Thymus (tissue), 11 donors: ENCODE measurements at regions not wholly inside any gene's neighbourhood (a gene's known extent, or its start where the extent isn't known, plus 50 kb on each side); places are given as distances from the start of the nearest gene placed in this dataset.
"Not testable (repeated sequence)": the region's sequence is repeated elsewhere in the genome, so short reads cannot be mapped to it uniquely, and the experiment has no call there.

Experiments
- DNase-seq, 9 donors: peaks; one replicate each; pipeline ENCODE4 v3.0.0-alpha.2; 2013; ENCODE audit warnings: low spot score in 9 of 9, low read depth in 6 of 9, missing footprints in 1 of 9
- H3K27ac ChIP-seq, 2 donors: one replicate each; pipeline ENCODE4 v1.5.1; 2013; ENCODE audit warnings: control low read depth in 1 of 2, low read depth in 1 of 2, low read length in 1 of 2, mild to moderate bottlenecking in 1 of 2, moderate library complexity in 1 of 2
- H3K27me3 ChIP-seq, 2 donors: one replicate each; pipeline ENCODE4 v1.5.1; 2013; ENCODE audit warnings: low read length in 1 of 2; ENCODE audit not compliant: control insufficient read depth in 2 of 2, insufficient read depth in 1 of 2
- H3K36me3 ChIP-seq, 2 donors: one replicate each; pipeline ENCODE4 v1.5.1; 2013; ENCODE audit warnings: low read length in 1 of 2, mild to moderate bottlenecking in 1 of 2, moderate library complexity in 1 of 2; ENCODE audit not compliant: control insufficient read depth in 2 of 2, insufficient read depth in 2 of 2
- H3K4me1 ChIP-seq, 2 donors: one replicate each; pipeline ENCODE4 v1.5.1; 2013; ENCODE audit warnings: low read length in 2 of 2; ENCODE audit not compliant: control insufficient read depth in 2 of 2, insufficient read depth in 2 of 2
- H3K4me3 ChIP-seq, 2 donors: one replicate each; pipeline ENCODE4 v1.5.1; 2013; ENCODE audit warnings: low read length in 2 of 2, control low read depth in 1 of 2, mild to moderate bottlenecking in 1 of 2
- H3K9me3 ChIP-seq, 2 donors: one replicate each; pipeline ENCODE4 v1.5.1; 2013; ENCODE audit warnings: low read length in 1 of 2, mild to moderate bottlenecking in 1 of 2; ENCODE audit not compliant: control insufficient read depth in 2 of 2, insufficient read depth in 1 of 2
- WGBS: extraction: QIAGEN DNeasy Blood & Tissue Kit; methylation state at CpG from one replicate; pipeline ENCODE4 v1.1.7; 2013; 5-methylcytosine and 5-hydroxymethylcytosine counted together
- donor health status: healthy.

DNA sequence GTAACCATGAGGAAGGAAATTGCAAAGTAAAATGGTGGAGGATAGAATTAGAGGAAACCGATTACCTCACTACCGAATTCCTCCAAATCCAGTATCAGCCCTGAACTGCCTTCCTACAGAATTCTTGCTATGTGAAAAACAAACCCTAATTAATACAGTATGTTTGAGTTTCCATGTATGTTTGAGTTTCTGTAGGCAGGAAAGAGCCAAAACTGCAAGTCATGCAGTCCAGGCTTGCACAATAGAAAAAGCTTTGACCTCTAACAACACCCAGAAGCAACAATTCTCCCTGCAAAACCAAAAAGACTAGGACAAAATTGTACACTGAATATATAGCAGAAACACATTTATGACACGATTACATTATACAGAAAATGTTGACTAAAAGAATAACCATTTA is 614.8 kb downstream of the DIPK2A start:
- Histone ChIP-seq H3K27ac (no peak overlapping the region), H3K9me3 (no peaks in the 10 kb centered on the region), H3K36me3 (no peaks in the 10 kb centered on the region), H3K4me3 (no peak overlapping the region), H3K27me3 (no peaks in the 10 kb centered on the region), H3K4me1 (no peaks in the 10 kb centered on the region)
- DNase-seq, result no peak
- WGBS, result 90% methylated on average over 3 of the region's 3 CpGs

DNA sequence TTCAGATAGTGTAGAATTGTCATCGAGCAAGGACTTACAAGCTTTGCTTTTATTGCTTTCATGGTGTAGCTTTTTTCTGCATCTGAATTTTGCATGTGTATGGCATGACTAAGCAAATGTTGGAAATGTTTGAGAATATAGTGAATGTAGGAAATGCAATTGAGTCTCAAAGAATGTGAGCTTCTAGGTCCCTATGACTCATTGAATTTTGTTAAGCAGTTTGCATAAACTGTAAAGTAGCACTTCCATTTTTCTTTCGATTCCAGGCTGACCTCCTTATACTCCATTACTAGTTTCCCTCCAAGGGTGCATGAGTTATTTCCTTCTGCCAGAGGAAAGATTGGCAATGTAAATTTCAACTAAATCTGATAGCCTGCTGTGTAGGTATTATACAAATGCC is 619.2 kb downstream of the DIPK2A start:
- Histone ChIP-seq H3K9me3 (no peaks in the 10 kb centered on the region), H3K36me3 (no peaks in the 10 kb centered on the region), H3K27ac (no peak overlapping the region), H3K27me3 (no peaks in the 10 kb centered on the region), H3K4me3 (no peak overlapping the region), H3K4me1 (no peaks in the 10 kb centered on the region)
- 92% methylated on average over 2 of the region's 2 CpGs for WGBS
- no peak for DNase-seq

DNA sequence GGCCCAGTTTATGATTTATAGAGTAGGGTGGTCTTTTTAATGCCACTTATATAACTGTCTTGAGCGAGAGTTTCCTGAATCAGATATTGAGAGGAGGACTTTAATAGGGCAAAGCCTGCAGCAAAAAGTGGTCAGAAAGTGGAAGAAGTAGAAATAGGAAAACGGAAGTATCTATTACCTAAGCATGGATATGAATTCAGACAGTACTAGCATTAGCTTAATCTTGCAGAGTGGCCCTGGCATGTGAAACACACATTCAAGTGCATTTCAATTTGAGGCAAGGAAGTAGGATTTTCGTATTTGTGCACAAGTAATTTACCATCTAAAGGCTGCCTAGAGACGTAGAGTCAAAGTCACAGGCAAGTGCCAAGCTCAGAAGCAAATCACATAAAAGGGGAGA is 622.3 kb downstream of the DIPK2A start:
- no peak overlapping the region for H3K4me3 ChIP-seq
- no peaks in the 10 kb centered on the region for H3K36me3 ChIP-seq
- H3K4me1 ChIP-seq, result no peaks in the 10 kb centered on the region
- 83% methylated on average over 4 of the region's 4 CpGs for WGBS
- no peak overlapping the region for H3K27ac ChIP-seq
- DNase-seq, result no peak
- H3K27me3 ChIP-seq, result no peaks in the 10 kb centered on the region
- H3K9me3 ChIP-seq, result peaks cover 0 to 8% of the 10 kb centered on the region in 2 donors

DNA sequence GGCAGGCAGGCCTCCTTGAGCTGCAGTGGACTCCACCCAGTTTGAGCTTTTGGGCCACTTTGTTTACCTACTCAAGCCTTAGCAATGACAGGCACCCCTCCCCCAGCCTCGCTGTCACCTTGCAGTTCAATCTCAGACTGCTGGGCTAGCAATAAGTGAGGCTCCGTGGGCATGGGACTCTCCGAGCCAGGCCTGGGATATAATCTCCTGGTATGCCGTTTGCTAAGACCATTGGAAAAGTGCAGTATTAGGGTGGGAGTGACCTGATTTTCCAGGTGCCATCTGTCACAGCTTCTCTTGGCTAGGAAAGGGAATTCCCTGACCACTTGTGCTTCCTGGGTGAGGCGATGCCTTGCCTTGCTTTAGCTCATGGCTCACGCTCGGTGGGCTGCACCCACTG is 648.6 kb downstream of the DIPK2A start:
- not testable (repeated sequence) for H3K27me3 ChIP-seq, H3K36me3 ChIP-seq, H3K4me1 ChIP-seq, DNase-seq, H3K9me3 ChIP-seq, H3K27ac ChIP-seq, H3K4me3 ChIP-seq
- WGBS, result 97% methylated on average over 7 of the region's 7 CpGs

DNA sequence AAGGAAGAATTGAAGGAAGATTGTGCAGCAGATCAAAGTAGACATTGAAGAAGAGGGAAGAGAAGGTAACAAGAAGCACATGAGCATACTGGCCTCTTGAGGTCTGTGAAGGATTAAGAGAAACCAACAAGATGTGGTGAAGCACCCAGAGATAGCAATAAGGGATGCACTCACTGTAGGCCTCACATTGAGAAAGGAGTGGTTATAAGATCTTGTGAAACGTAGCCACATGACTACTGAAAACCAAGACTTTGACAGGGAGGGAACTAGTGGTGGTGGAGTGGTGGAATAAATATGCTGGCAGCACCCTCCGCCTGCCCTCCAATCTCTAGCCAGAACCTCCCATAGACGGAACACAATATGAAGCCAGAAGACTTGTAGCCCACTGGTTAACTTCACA is 651.2 kb downstream of the DIPK2A start:
- Histone ChIP-seq H3K4me3 (no peak overlapping the region), H3K27me3 (no peaks in the 10 kb centered on the region), H3K36me3 (no peaks in the 10 kb centered on the region), H3K4me1 (no peaks in the 10 kb centered on the region), H3K27ac (no peak overlapping the region), H3K9me3 (peaks cover 0 to 3% of the 10 kb centered on the region in 2 donors)
- WGBS, result 80% methylated on average over 3 of the region's 3 CpGs
- no peak for DNase-seq

DNA sequence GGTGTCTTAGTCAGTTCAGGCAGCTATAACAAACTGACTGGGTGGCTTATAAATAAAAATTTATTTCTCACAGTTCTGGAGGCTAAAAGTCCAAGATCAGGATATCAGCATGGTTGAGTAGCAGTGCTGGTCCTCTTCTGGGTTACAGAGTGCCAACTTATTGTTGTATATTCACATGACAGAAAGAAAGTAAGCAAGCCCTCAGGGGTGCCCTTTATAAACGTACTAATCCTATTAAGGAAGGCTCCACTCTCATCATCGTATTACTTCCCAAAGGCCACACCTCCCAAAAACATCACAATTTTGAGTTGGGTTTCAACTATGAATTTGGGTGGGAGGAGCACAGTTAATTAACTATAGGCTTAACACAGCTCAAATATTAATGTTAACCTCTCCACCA is 653.0 kb downstream of the DIPK2A start:
- Histone ChIP-seq H3K9me3 (peaks cover 0 to 3% of the 10 kb centered on the region in 2 donors), H3K4me3 (no peak overlapping the region), H3K27me3 (no peaks in the 10 kb centered on the region), H3K4me1 (no peaks in the 10 kb centered on the region), H3K27ac (no peak overlapping the region), H3K36me3 (no peaks in the 10 kb centered on the region)
- 94% methylated on average over 2 of the region's 2 CpGs for WGBS
- DNase-seq, result no peak

DNA sequence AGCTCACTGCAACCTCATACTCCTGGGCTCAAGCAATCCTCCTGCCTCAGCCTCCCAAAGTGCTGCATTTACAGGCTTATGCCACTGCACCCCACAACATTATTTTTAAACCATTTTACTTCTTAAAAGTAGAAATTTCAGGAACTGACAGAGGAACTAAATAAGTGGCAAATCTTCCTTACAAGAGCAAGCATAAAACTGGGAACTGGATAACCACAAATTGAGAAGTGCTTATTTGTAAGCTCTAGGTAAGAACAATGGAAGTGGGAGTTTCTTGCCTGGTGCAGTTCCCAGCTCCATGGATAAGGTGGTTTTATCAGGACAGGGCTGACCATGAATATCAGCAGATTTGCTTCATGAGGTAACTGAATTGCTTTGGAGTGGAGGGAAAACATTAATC is 655.2 kb downstream of the DIPK2A start:
- H3K4me3 ChIP-seq, result no peak overlapping the region
- peak in 1 of 9 donors; percentile 5 for DNase-seq
- H3K27me3 ChIP-seq, result no peaks in the 10 kb centered on the region
- H3K4me1 ChIP-seq, result no peaks in the 10 kb centered on the region
- H3K36me3 ChIP-seq, result no peaks in the 10 kb centered on the region
- H3K27ac ChIP-seq, result no peak overlapping the region
- no peaks in the 10 kb centered on the region for H3K9me3 ChIP-seq

DNA sequence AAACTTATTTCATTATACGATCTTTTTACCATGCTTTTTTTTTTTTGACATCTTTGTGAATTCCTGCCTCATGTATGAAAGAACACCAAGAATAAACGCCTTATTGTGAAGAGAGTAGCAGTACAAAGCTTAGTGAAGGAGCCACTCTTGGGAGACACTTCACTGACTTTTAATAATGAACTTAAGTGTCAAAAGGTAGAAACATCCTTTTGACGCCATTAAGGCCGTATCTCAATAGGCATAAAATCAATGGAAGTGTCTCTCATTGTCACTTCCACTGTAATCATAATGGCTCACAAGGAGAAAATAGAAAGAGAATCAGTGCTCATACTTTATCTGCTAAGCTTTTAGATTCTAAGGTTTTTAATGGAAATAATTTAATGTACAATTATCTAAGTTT is 657.8 kb downstream of the DIPK2A start:
- DNase-seq, result no peak
- WGBS, result 95% methylated on average over 4 of the region's 4 CpGs

DNA sequence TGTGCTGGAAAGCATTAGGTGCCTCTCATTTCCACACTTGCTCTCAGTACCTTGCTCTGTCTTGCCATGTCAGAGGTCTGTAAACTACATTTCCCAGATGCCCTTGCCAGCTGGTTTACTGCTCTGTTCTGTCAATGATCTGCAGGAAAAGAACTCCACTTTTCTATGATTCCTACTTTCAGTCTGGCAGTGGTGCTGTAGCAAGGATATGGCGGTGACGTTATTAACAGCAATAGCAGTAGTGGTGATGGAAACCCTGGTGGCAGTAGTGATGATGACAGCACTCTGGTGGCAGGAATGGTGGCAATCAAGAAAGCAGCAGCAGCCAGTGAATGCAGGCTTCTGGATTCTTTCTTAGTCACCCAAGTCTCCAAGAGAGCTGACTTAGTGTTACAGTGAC is 665.2 kb downstream of the DIPK2A start:
- no peak for DNase-seq

More for the DNA sequence above, 657.8 kb downstream of the DIPK2A start:
- H3K27ac ChIP-seq, result no peak overlapping the region
- no peaks in the 10 kb centered on the region for H3K4me1 ChIP-seq
- no peaks in the 10 kb centered on the region for H3K27me3 ChIP-seq
- no peak overlapping the region for H3K4me3 ChIP-seq
- H3K36me3 ChIP-seq, result no peaks in the 10 kb centered on the region
- no peaks in the 10 kb centered on the region for H3K9me3 ChIP-seq

DNA sequence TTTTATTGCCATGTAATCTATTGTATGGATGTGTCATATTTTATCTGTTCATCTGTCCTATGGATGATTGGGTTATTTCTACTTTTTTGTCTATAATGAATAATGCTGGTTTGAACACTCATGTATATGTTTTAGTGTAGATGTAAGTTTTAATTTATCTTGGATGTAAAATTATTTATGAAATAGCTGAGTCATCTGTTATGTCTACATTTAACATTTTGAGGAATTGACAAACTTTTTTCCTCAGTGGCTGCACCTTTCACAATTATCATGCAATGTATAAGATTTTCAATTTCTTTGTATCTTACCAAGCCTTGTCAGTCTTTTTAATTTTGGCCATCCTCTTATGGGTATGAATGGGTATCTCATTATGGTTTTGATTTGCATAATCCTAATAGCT is 666.4 kb downstream of the DIPK2A start:
- no peak overlapping the region for H3K27ac ChIP-seq
- H3K4me1 ChIP-seq, result no peaks in the 10 kb centered on the region
- no peaks in the 10 kb centered on the region for H3K27me3 ChIP-seq

More for the DNA sequence above, 665.2 kb downstream of the DIPK2A start:
- Histone ChIP-seq H3K27ac (no peak overlapping the region), H3K9me3 (no peaks in the 10 kb centered on the region), H3K4me1 (no peaks in the 10 kb centered on the region), H3K27me3 (no peaks in the 10 kb centered on the region), H3K4me3 (no peak overlapping the region), H3K36me3 (no peaks in the 10 kb centered on the region)
- WGBS, result 93% methylated on average over 2 of the region's 2 CpGs

More for the DNA sequence above, 666.4 kb downstream of the DIPK2A start:
- H3K4me3 ChIP-seq, result no peak overlapping the region
- H3K9me3 ChIP-seq, result no peaks in the 10 kb centered on the region
- no peak for DNase-seq
- no peaks in the 10 kb centered on the region for H3K36me3 ChIP-seq
